HepG2 (cell line): ENCODE measurements at regions not wholly inside any gene's neighbourhood (a gene's known extent, or its start where the extent isn't known, plus 50 kb on each side); places are given as distances from the start of the nearest gene placed in this dataset.

Experiments used
- ATAC-seq: fragments of 200-7000 bp; cut with Tn5 transposase; 3 replicates; pipeline ENCODE4 v1.9.1; 2020; ENCODE audit warnings: mild to moderate bottlenecking, moderate library complexity
- BruUV-seq: library from RNA; stranded (reverse); fragments of 400-500 nt; replicated peaks from 2 replicates; lab custom pipeline; 2021; lab: Mats Ljungman, UMichigan
- CTCF ChIA-PET: fragments of 300-600 bp; formaldehyde crosslinking; extraction: SDS; loops from one replicate; lab custom pipeline; 2021; ENCODE audit warnings: low total read pairs, inconsistent platforms, low intra/inter-chr PET ratio; lab: Yijun Ruan, JAX
- POLR2A ChIA-PET: fragments of 350-600 bp; sonication (Branson Sonifier 250); formaldehyde crosslinking; loops from one replicate; lab custom pipeline; 2020; ENCODE audit warnings: antibody characterized with exemption, inconsistent platforms; lab: Yijun Ruan, JAX
- DNase-seq: peaks from one replicate; pipeline ENCODE4 v3.0.0-alpha.2; 2015; ENCODE audit warnings: low spot score
- FAIRE-seq: peaks from 3 replicates; lab custom pipeline; 2011; peaks lifted over from hg19 to GRCh38; lab: Jason Lieb, UNC
- H2AFZ ChIP-seq: one replicate; pipeline ENCODE4 v1.6.1; 2011; ENCODE audit warnings: low read length, inconsistent platforms
- H3K27ac ChIP-seq: fragments of 300-600 bp; 3 replicates; pipeline ENCODE4 v1.8.0; 2011; ENCODE audit warnings: mixed run types, mild to moderate bottlenecking, mixed read lengths, low read length, inconsistent platforms; ENCODE audit not compliant: insufficient read depth; ENCODE audit errors: extremely low read length
- H3K27me3 ChIP-seq, 2 experiments: fragments of 200-600 bp in 1 of 2; 2 replicates in 1 of 2; 3 replicates in 1 of 2; pipeline versions ENCODE4 v1.6.0 to v1.8.0; 2011; ENCODE audit warnings: low read length in 2 of 2, mild to moderate bottlenecking in 2 of 2, moderate library complexity in 2 of 2, inconsistent platforms in 1 of 2; ENCODE audit not compliant: insufficient read depth in 2 of 2, control insufficient read depth in 1 of 2
- H3K36me3 ChIP-seq, 2 experiments: fragments of 200-600 bp in 1 of 2; replicated peaks in 1 of 2; 2 replicates in 1 of 2; 3 replicates in 1 of 2; pipeline versions ENCODE4 v1.5.1 to v1.8.0; 2011; ENCODE audit warnings: low read length in 2 of 2, inconsistent platforms in 1 of 2; ENCODE audit not compliant: insufficient read depth in 2 of 2, control insufficient read depth in 1 of 2
- H3K4me1 ChIP-seq: 2 replicates; pipeline ENCODE4 v1.5.1; 2012; ENCODE audit warnings: low read length, inconsistent platforms; ENCODE audit not compliant: insufficient read depth
- H3K4me2 ChIP-seq: 2 replicates; pipeline ENCODE4 v1.6.0; 2011; ENCODE audit warnings: low read depth, low read length, inconsistent platforms
- H3K4me3 ChIP-seq, 3 experiments: fragments of 200-600 bp in 1 of 3; sonication (generic), shearing (Covaris generic) in 1 of 3; replicated peaks in 1 of 3; 2 replicates each; pipeline ENCODE4 v1.5.1; 2011 to 2016; ENCODE audit warnings: low read length in 3 of 3, inconsistent platforms in 2 of 3, low read depth in 2 of 3, mild to moderate bottlenecking in 2 of 3, control low read depth in 1 of 3, mixed read lengths in 1 of 3; ENCODE audit not compliant: insufficient read depth in 1 of 3
- H3K79me2 ChIP-seq: one replicate; pipeline ENCODE4 v1.6.1; 2011; ENCODE audit warnings: low read length, inconsistent platforms; ENCODE audit not compliant: insufficient read depth
- H3K9ac ChIP-seq: 2 replicates; pipeline ENCODE4 v1.6.0; 2011; ENCODE audit warnings: mild to moderate bottlenecking, low read depth, low read length, inconsistent platforms; ENCODE audit not compliant: insufficient read depth
- H3K9me3 ChIP-seq: 2 replicates; pipeline ENCODE4 v1.5.1; 2012; ENCODE audit warnings: mild to moderate bottlenecking, low read length
- H4K20me1 ChIP-seq: 2 replicates; pipeline ENCODE4 v1.6.0; 2011; ENCODE audit warnings: inconsistent platforms, mild to moderate bottlenecking, low read length, moderate library complexity; ENCODE audit not compliant: insufficient read depth
- BORCS8-MEF2B ChIP-seq: sonication (generic); formaldehyde crosslinking; IDR thresholded peaks from 2 replicates; pipeline ENCODE4 v1.8.0; 2022; ENCODE audit warnings: mild to moderate bottlenecking, missing genetic modification reagents
- DPF2 ChIP-seq: sonication (generic); formaldehyde crosslinking; IDR thresholded peaks from 2 replicates; pipeline ENCODE4 v1.4.0; 2020; ENCODE audit warnings: mild to moderate bottlenecking, low read depth, missing genetic modification reagents, borderline replicate concordance
- HOXA3 ChIP-seq: sonication (generic); formaldehyde crosslinking; IDR thresholded peaks from 2 replicates; pipeline ENCODE4 v1.5.0; 2020; ENCODE audit warnings: missing genetic modification reagents
- MAFF ChIP-seq: IDR thresholded peaks from 2 replicates; pipeline ENCODE4 v1.6.1; 2011; ENCODE audit warnings: low read depth, low read length, improper control_type of control experiment
- MAFK ChIP-seq, 2 experiments: IDR thresholded peaks in 1 of 2; conservative IDR thresholded peaks in 1 of 2; 2 replicates each; pipeline ENCODE4 v1.6.1; 2011; ENCODE audit warnings: improper control_type of control experiment in 2 of 2, low read length in 2 of 2
- MLX ChIP-seq: IDR thresholded peaks from 2 replicates; pipeline ENCODE4 v1.6.1; 2016
- MTA3 ChIP-seq: sonication (generic); formaldehyde crosslinking; IDR thresholded peaks from 2 replicates; pipeline ENCODE4 v1.4.0; 2020; ENCODE audit warnings: missing genetic modification reagents
- NFRKB ChIP-seq: fragments of 450-650 bp; IDR thresholded peaks from 2 replicates; pipeline ENCODE4 v1.6.1; 2017
- STAT5B ChIP-seq: sonication (generic); formaldehyde crosslinking; IDR thresholded peaks from 2 replicates; pipeline ENCODE4 v1.4.0; 2020; ENCODE audit warnings: missing genetic modification reagents
- ZNF3 ChIP-seq: IDR thresholded peaks from 2 replicates; pipeline ENCODE4 v1.7.0; 2017; ENCODE audit warnings: inconsistent platforms
- WGBS: methylation state at CpG from one replicate; pipeline ENCODE4 v1.1.6; 2017; ENCODE audit warnings: low lambda C conversion rate; 5-methylcytosine and 5-hydroxymethylcytosine counted together
- in situ Hi-C: cut with HindIII; loops from 2 replicates; pipeline ENCODE4 v1.10.0; 2017; ENCODE audit warnings: low pct_unique_long_range_greater_than_20kb; ENCODE audit not compliant: extremely low pct_ligation_motif_present
- intact Hi-C: fragments of 100-400 bp; cut with micrococcal nuclease; formaldehyde crosslinking; loops from one replicate; pipeline ENCODE4 v1.10.0; 2022; ENCODE audit not compliant: unreplicated experiment

DNA sequence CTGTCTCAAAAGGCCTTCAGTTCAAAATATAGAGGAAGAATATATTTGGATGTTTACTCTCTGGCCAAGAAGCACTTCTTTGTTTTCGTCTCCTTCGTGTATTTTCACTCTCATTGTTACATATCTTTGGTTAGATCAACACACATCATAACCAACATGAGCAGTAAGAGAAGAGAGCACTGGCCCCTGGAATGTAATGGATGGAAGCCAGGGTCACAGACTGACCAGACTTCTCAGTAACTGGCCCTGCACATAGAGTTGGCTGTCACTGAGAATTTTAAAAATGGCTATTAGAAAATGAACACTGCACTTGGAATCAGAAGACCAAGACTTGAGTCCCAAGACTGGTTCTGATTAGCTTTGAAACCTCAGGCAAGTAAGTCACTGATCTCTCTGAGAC is 215.9 kb upstream of the RRP15 start:
- Histone ChIP-seq H3K27ac (no peak overlapping the region), H3K27me3 (no peaks in the 10 kb centered on the region), H3K79me2 (no peaks in the 10 kb centered on the region), H3K4me3 (no peak overlapping the region), H4K20me1 (no peaks in the 10 kb centered on the region), H2AFZ (no peak overlapping the region), H3K36me3 (no peaks in the 10 kb centered on the region), H3K9me3 (no peaks in the 10 kb centered on the region), H3K4me1 (no peaks in the 10 kb centered on the region), H3K9ac (no peak overlapping the region), H3K4me2 (no peak overlapping the region)
- in situ Hi-C loops (no loop called here), intact Hi-C loops (no loop called here)
- DNase-seq: no peak
- no peak for ATAC-seq
- FAIRE-seq: no peak
- no TSS peak for BruUV-seq
- WGBS: 0% methylated on average over 2 of the region's 2 CpGs
- ChIA-PET POLR2A (no interaction called here), CTCF (no interaction called here)
- TF ChIP-seq NFRKB (no peak), DPF2 (CRISPR knock-in tag) (no peak), MTA3 (CRISPR knock-in tag) (no peak), STAT5B (no peak), HOXA3 (CRISPR knock-in tag) (no peak), ZNF3 (CRISPR knock-in tag) (no peak), MLX (CRISPR knock-in tag) (no peak)

DNA sequence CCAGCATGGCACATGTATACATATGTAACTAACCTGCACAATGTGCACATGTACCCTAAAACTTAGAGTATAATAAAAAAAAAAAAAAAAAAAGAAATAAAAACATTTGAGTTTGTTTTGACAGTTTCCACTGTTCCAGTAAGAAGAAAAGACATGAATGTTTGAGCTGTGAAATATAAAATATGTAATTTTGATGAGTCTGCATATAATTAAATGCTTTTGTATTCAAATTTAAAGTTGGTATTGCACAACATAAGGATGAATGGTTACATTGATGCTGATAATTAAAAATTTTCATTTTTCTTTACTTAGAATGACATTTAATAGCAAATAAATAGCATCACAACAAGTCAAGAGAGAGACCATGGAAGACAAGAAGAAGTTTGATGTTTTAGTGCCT is 212.0 kb upstream of the RRP15 start:
- H3K79me2 ChIP-seq: no peaks in the 10 kb centered on the region
- H3K9me3 ChIP-seq: no peaks in the 10 kb centered on the region
- CTCF ChIA-PET: no interaction called here
- no peak for FAIRE-seq
- DNase-seq: no peak
- in situ Hi-C loops (no loop called here), intact Hi-C loops (no loop called here)
- BruUV-seq: no TSS peak
- H3K4me3 ChIP-seq: no peak overlapping the region
- no peaks in the 10 kb centered on the region for H4K20me1 ChIP-seq
- no peak overlapping the region for H3K4me2 ChIP-seq
- no peak overlapping the region for H3K27ac ChIP-seq
- no peaks in the 10 kb centered on the region for H3K36me3 ChIP-seq
- no peak overlapping the region for H3K9ac ChIP-seq
- no peaks in the 10 kb centered on the region for H3K4me1 ChIP-seq
- TF ChIP-seq BORCS8-MEF2B (CRISPR knock-in tag) (no peak), MAFF (peak; percentile 81), MAFK (conservative IDR thresholded peaks at IDR 0.05 in 1 of 2, IDR thresholded peaks at IDR 0.05 in 1 of 2; ENCODE audit: low read length in 2 of 2) (peak; percentile 71 to 90)
- TF ChIP-seq, all 625 proteins: peak for 2
- ATAC-seq: no peak
- Histone ChIP-seq H2AFZ (no peak overlapping the region), H3K27me3 (no peaks in the 10 kb centered on the region; a peak in 1 of 5 replicates)
- POLR2A ChIA-PET: no interaction called here
